ENCODE measurements at regions not wholly inside any gene's neighbourhood (a gene's known extent, or its start where the extent isn't known, plus 50 kb on each side); places are given as distances from the start of the nearest gene placed in this dataset.

- no peak for TF ChIP-seq CTCF (IDR thresholded peaks at IDR 0.05)
- no peak for TF ChIP-seq POLR2A (IDR thresholded peaks at IDR 0.05; ENCODE audit: low read depth)
Observed at GRCh38 chr5:163360656-163361055, 76.7 kb upstream of the CCNG1 start.
